ENCODE measurements at regions not wholly inside any gene's neighbourhood (a gene's known extent, or its start where the extent isn't known, plus 50 kb on each side); places are given as distances from the start of the nearest gene placed in this dataset.

- no peak for TF ChIP-seq CTCF (IDR thresholded peaks at IDR 0.05)
- TF ChIP-seq POLR2A (IDR thresholded peaks at IDR 0.05), result no peak
These were observed 159.9 kb upstream of the PRR20A start for GRCh38 chr13:56980856-56981255.

Measured in heart left ventricle (tissue), 13 donors.